ENCODE measurements at regions not wholly inside any gene's neighbourhood (a gene's known extent, or its start where the extent isn't known, plus 50 kb on each side); places are given as distances from the start of the nearest gene placed in this dataset.

DNA sequence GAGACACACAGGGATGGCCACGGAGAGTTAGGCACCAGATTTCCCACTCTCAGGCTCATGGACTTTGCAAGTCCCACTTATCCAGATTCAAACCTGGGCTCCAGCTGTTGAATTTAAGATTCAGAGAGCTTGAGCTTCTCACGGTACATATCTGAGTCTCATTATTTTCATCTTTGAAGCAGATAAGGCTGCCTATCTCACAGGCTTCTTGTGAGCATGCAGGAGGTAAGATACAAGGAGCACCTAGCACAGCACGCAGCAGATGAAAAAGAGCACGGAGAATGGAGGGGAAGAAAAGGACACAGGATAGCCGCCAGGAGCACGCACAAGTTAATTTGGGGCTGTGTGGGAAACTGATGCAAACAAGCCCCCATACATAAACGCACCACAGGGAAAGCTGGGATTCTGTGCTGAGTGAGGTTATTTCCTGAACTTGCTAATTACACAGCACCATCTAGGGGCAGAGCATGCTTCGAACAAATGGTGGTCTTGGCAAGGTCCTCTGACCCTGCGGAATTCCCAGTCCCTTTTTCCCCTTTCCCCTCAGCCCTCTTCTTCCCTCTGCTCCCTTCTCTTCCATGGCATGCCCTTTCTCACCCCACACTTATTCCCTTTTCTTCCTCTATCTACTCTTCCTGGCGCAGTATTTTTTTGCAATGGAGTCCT lies 134.7 kb upstream of the VANGL1 start (continued):
- TF ChIP-seq HNRNPK (IDR thresholded peaks at IDR 0.05; ENCODE audit: low read depth, low read length, poor library complexity, severe bottlenecking) (peak; percentile 79), SMARCC2 (IDR thresholded peaks at IDR 0.05) (no peak), ZNF224 (CRISPR knock-in tag; IDR thresholded peaks at IDR 0.05) (no peak), ZNF782 (CRISPR knock-in tag; IDR thresholded peaks at IDR 0.05; ENCODE audit: borderline replicate concordance) (no peak), MXI1 (IDR thresholded peaks at IDR 0.05; ENCODE audit: borderline replicate concordance, low read depth, low read length) (no peak), SIN3B (IDR thresholded peaks at IDR 0.05; ENCODE audit: low read length) (no peak), NFE2L2 (IDR thresholded peaks at IDR 0.05; ENCODE audit: low read length) (no peak), ZNF772 (CRISPR knock-in tag; IDR thresholded peaks at IDR 0.05) (no peak), ZNF430 (CRISPR knock-in tag; IDR thresholded peaks at IDR 0.05) (no peak), TEAD2 (CRISPR knock-in tag; IDR thresholded peaks at IDR 0.05) (no peak), NCOA5 (CRISPR knock-in tag; IDR thresholded peaks at IDR 0.05) (no peak), MIXL1 (CRISPR knock-in tag; IDR thresholded peaks at IDR 0.05) (peak; percentile 43; the same call in 1 of the 2 replicates), ELF1 (CRISPR knock-in tag; IDR thresholded peaks at IDR 0.05) (no peak), TBX3 (IDR thresholded peaks at IDR 0.05; ENCODE audit: borderline replicate concordance) (no peak)
- TF ChIP-seq, protein P1, sequence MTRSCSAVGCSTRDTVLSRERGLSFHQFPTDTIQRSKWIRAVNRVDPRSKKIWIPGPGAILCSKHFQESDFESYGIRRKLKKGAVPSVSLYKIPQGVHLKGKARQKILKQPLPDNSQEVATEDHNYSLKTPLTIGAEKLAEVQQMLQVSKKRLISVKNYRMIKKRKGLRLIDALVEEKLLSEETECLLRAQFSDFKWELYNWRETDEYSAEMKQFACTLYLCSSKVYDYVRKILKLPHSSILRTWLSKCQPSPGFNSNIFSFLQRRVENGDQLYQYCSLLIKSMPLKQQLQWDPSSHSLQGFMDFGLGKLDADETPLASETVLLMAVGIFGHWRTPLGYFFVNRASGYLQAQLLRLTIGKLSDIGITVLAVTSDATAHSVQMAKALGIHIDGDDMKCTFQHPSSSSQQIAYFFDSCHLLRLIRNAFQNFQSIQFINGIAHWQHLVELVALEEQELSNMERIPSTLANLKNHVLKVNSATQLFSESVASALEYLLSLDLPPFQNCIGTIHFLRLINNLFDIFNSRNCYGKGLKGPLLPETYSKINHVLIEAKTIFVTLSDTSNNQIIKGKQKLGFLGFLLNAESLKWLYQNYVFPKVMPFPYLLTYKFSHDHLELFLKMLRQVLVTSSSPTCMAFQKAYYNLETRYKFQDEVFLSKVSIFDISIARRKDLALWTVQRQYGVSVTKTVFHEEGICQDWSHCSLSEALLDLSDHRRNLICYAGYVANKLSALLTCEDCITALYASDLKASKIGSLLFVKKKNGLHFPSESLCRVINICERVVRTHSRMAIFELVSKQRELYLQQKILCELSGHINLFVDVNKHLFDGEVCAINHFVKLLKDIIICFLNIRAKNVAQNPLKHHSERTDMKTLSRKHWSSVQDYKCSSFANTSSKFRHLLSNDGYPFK (CRISPR knock-in tag; IDR thresholded peaks at IDR 0.05; ENCODE audit: borderline replicate concordance): no peak

Measured in HepG2 (cell line).